Testis (tissue), 2 donors: ENCODE measurements at regions not wholly inside any gene's neighbourhood (a gene's known extent, or its start where the extent isn't known, plus 50 kb on each side); places are given as distances from the start of the nearest gene placed in this dataset.

ENCODE experiments used
- DNase-seq: peaks from one replicate; pipeline ENCODE4 v3.0.0-alpha.2; 2019
- H3K27ac ChIP-seq, 2 donors: fragments of 200-600 bp; sonication (generic); one replicate each; pipeline ENCODE4 v1.5.1; 2019
- H3K27me3 ChIP-seq: fragments of 200-600 bp; sonication (generic); one replicate; pipeline ENCODE4 v1.5.1; 2019
- H3K36me3 ChIP-seq: fragments of 200-600 bp; sonication (generic); one replicate; pipeline ENCODE4 v1.5.1; 2017; ENCODE audit warnings: low read depth; ENCODE audit errors: missing control alignments
- H3K4me1 ChIP-seq: fragments of 200-600 bp; sonication (generic); one replicate; pipeline ENCODE4 v1.5.1; 2019
- H3K4me3 ChIP-seq, 2 donors: fragments of 200-600 bp; sonication (generic); one replicate each; pipeline ENCODE4 v1.5.1; 2017 to 2019
- H3K9me3 ChIP-seq: fragments of 200-600 bp; sonication (generic); one replicate; pipeline ENCODE4 v1.5.1; 2017
- CTCF ChIP-seq, 3 experiments: fragments of 450-650 bp in 2 of 3; fragments of 200-600 bp in 1 of 3; sonication (generic) in 1 of 3; IDR thresholded peaks; one replicate each; pipeline ENCODE4 v1.5.1; 2016 to 2019; ENCODE audit warnings: antibody characterized with exemption in 3 of 3, mild to moderate bottlenecking in 2 of 3, moderate library complexity in 1 of 3
- POLR2A ChIP-seq: fragments of 450-650 bp; IDR thresholded peaks from one replicate; pipeline ENCODE4 v1.6.1; 2017; ENCODE audit warnings: antibody characterized with exemption, mild to moderate bottlenecking, moderate library complexity
- WGBS, 2 donors: methylation state at CpG; one replicate each; pipeline ENCODE4 v1.1.5; 2018; 5-methylcytosine and 5-hydroxymethylcytosine counted together
- intact Hi-C: fragments of 100-400 bp; cut with DNase I; formaldehyde crosslinking; loops from one replicate; pipeline ENCODE4 v1.15.1; 2023; ENCODE audit warnings: low total_unique reads

- Histone ChIP-seq H3K36me3 (no peaks in the 10 kb centered on the region), H3K27me3 (no peaks in the 10 kb centered on the region), H3K9me3 (no peaks in the 10 kb centered on the region), H3K4me1 (no peaks in the 10 kb centered on the region), H3K27ac (no peak overlapping the region), H3K4me3 (no peak overlapping the region)
- intact Hi-C loops = no loop called here
- TF ChIP-seq CTCF (IDR thresholded peaks at IDR 0.05) = no peak
- no peak for TF ChIP-seq POLR2A
- DNase-seq = no peak
- WGBS, 2 donors = 86 to 96% methylated on average over 5 of the region's 5 CpGs
These were observed 393.1 kb downstream of the EFNA5 start for GRCh38 chr5:107277485-107278125.

GRCh38 chr5:107275333-107275732 is 395.4 kb downstream of the EFNA5 start:
- no peaks in the 10 kb centered on the region for H3K4me1 ChIP-seq
- no peak overlapping the region for H3K27ac ChIP-seq
- no peaks in the 10 kb centered on the region for H3K27me3 ChIP-seq
- no peaks in the 10 kb centered on the region for H3K9me3 ChIP-seq
- no peaks in the 10 kb centered on the region for H3K36me3 ChIP-seq
- intact Hi-C loops = no loop called here
- WGBS, 2 donors = 0 to 29% methylated on average over 1 of the region's 1 CpG
- no peak for TF ChIP-seq POLR2A
- no peak for TF ChIP-seq CTCF (IDR thresholded peaks at IDR 0.05)
- no peak for DNase-seq
- no peak overlapping the region for H3K4me3 ChIP-seq

- H3K4me1 ChIP-seq = no peaks in the 10 kb centered on the region
- intact Hi-C loops = no loop called here
- no peak overlapping the region for H3K4me3 ChIP-seq
- H3K27me3 ChIP-seq = no peaks in the 10 kb centered on the region
- no peak for DNase-seq
- no peaks in the 10 kb centered on the region for H3K9me3 ChIP-seq
- WGBS, 2 donors = 93 to 96% methylated on average over 1 of the region's 1 CpG
- no peak overlapping the region for H3K27ac ChIP-seq
- H3K36me3 ChIP-seq = no peaks in the 10 kb centered on the region
- TF ChIP-seq CTCF (IDR thresholded peaks at IDR 0.05) = no peak
- no peak for TF ChIP-seq POLR2A
These were observed 396.2 kb downstream of the EFNA5 start for GRCh38 chr5:107274571-107274970.

- TF ChIP-seq POLR2A = no peak
- no peak for TF ChIP-seq CTCF (IDR thresholded peaks at IDR 0.05)
- DNase-seq = no peak
- intact Hi-C loops = no loop called here
- Histone ChIP-seq H3K36me3 (no peaks in the 10 kb centered on the region), H3K27me3 (no peaks in the 10 kb centered on the region), H3K9me3 (no peaks in the 10 kb centered on the region), H3K27ac (no peak overlapping the region), H3K4me3 (no peak overlapping the region), H3K4me1 (no peaks in the 10 kb centered on the region)
- 77 to 87% methylated on average over 4 of the region's 4 CpGs for WGBS, 2 donors
These were observed 397.8 kb downstream of the EFNA5 start for GRCh38 chr5:107272954-107273353.

GRCh38 chr5:107272509-107272908 is 398.2 kb downstream of the EFNA5 start:
- H3K27ac ChIP-seq = no peak overlapping the region
- TF ChIP-seq POLR2A = no peak
- TF ChIP-seq CTCF (IDR thresholded peaks at IDR 0.05) = no peak
- H3K4me3 ChIP-seq = no peak overlapping the region
- intact Hi-C loops = no loop called here
- WGBS, 2 donors = 86 to 94% methylated on average over 3 of the region's 3 CpGs
- no peaks in the 10 kb centered on the region for H3K4me1 ChIP-seq
- no peaks in the 10 kb centered on the region for H3K27me3 ChIP-seq
- DNase-seq = no peak
- H3K36me3 ChIP-seq = no peaks in the 10 kb centered on the region
- no peaks in the 10 kb centered on the region for H3K9me3 ChIP-seq
